ENCODE measurements at regions not wholly inside any gene's neighbourhood (a gene's known extent, or its start where the extent isn't known, plus 50 kb on each side); places are given as distances from the start of the nearest gene placed in this dataset.
"Not testable (repeated sequence)": the region's sequence is repeated elsewhere in the genome, so short reads cannot be mapped to it uniquely, and the experiment has no call there.

DNA sequence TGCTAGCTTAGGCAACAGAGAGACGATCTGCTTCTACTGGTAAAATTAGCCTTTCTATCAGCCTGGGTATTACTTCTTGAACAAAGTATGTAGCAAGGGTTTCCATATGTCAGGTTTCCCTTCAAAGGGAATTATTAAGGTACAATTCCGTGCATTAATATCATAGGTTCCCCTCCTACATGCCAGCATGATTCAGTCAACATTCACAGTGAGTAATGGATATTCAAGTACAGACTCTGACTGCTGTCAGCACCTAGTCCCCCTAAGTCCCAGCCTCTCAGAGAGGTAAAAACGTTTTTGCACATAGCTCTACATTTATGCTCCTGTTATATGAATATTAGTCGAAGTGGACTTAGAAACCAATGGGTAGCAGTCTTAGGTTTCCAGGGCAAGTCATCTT is 322.4 kb upstream of the CCNG1 start:
- H3K9ac ChIP-seq (ENCODE audit: low read length), result no peak overlapping the region
- ChIA-PET POLR2A (no interaction called here), CTCF (no interaction called here)
- ATAC-seq (ENCODE audit: low read depth), result no peak
- intact Hi-C loops (cut with micrococcal nuclease), result no loop called here
- H4K20me1 ChIP-seq (ENCODE audit: control insufficient read depth, insufficient read depth, low read length, poor library complexity, severe bottlenecking), result no peaks in the 10 kb centered on the region
- H3K27me3 Mint-ChIP-seq, result no peaks in the 10 kb centered on the region
- H3K27me3 ChIP-seq (replicated peaks in 1 of 4; ENCODE audit: control extremely low read depth in 1 of 4, control insufficient read depth in 3 of 4, insufficient read depth in 4 of 4, low read length in 3 of 4), result no peaks in the 10 kb centered on the region
- no peaks in the 10 kb centered on the region for H3K9me3 ChIP-seq (ENCODE audit: control extremely low read depth in 1 of 3, control insufficient read depth in 2 of 3, insufficient read depth in 1 of 3, low read length in 2 of 3)
- no peak overlapping the region for H3K4me3 Mint-ChIP-seq
- H3K4me2 ChIP-seq (replicated peaks; ENCODE audit: low read depth, low read length, poor library complexity, severe bottlenecking), result no peak overlapping the region
- H3K4me1 Mint-ChIP-seq, result no peaks in the 10 kb centered on the region
- H3K27ac ChIP-seq (ENCODE audit: low read length in 2 of 2), result no peak overlapping the region
- no peak for DNase-seq
- H3K9me3 Mint-ChIP-seq (ENCODE audit: insufficient read depth), result peaks cover 4% of the 10 kb centered on the region
- H3K36me3 ChIP-seq (replicated peaks in 1 of 2; ENCODE audit: control extremely low read depth in 1 of 2, control insufficient read depth in 1 of 2, extremely low read depth in 1 of 2, insufficient read depth in 2 of 2, low read length in 1 of 2), result no peaks in the 10 kb centered on the region
- WGBS (ENCODE audit: insufficient coverage), result no CpG with 5 or more reads among the region's 4 CpGs
- no peaks in the 10 kb centered on the region for H3K79me2 ChIP-seq (ENCODE audit: control insufficient read depth, insufficient read depth, low read length)
- no peak overlapping the region for H3K27ac Mint-ChIP-seq
- H3K4me3 ChIP-seq (ENCODE audit: control extremely low read depth in 1 of 5, extremely low read depth in 1 of 5, insufficient read depth in 1 of 5, low read depth in 2 of 5, low read length in 4 of 5), result no peak overlapping the region
- no peaks in the 10 kb centered on the region for H3K4me1 ChIP-seq (ENCODE audit: control insufficient read depth in 2 of 2, insufficient read depth in 2 of 2, low read length in 2 of 2)
- TF ChIP-seq, protein P1, sequence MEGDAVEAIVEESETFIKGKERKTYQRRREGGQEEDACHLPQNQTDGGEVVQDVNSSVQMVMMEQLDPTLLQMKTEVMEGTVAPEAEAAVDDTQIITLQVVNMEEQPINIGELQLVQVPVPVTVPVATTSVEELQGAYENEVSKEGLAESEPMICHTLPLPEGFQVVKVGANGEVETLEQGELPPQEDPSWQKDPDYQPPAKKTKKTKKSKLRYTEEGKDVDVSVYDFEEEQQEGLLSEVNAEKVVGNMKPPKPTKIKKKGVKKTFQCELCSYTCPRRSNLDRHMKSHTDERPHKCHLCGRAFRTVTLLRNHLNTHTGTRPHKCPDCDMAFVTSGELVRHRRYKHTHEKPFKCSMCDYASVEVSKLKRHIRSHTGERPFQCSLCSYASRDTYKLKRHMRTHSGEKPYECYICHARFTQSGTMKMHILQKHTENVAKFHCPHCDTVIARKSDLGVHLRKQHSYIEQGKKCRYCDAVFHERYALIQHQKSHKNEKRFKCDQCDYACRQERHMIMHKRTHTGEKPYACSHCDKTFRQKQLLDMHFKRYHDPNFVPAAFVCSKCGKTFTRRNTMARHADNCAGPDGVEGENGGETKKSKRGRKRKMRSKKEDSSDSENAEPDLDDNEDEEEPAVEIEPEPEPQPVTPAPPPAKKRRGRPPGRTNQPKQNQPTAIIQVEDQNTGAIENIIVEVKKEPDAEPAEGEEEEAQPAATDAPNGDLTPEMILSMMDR (IDR thresholded peaks at IDR 0.05), result no peak
- TF ChIP-seq EZH2 (IDR thresholded peaks at IDR 0.05; ENCODE audit: borderline replicate concordance, insufficient read depth, low read depth, low read length, poor library complexity, severe bottlenecking), result no peak
- H2AFZ ChIP-seq (ENCODE audit: insufficient read depth, low read depth, low read length, poor library complexity, severe bottlenecking), result no peak overlapping the region

DNA sequence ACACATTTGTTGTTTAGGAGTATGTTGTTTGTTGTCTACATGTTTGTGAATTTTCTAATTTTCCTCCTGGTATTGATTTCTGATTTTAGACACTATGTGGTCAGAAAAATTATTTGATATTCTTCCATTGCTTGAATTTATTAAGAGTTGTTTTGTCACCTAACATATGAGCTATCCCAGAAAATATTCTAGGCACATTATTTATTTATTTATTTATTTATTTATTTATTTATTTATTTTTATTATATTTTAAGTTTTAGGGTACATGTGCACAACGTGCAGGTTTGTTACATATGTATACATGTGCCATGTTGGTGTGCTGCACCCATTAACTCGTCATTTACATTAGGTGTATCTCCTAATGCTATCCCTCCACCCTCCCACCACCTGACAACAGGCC is 320.8 kb upstream of the CCNG1 start:
- H3K27me3 ChIP-seq (replicated peaks in 1 of 4; ENCODE audit: control extremely low read depth in 1 of 4, control insufficient read depth in 3 of 4, insufficient read depth in 4 of 4, low read length in 3 of 4); H3K27ac Mint-ChIP-seq; H3K4me1 Mint-ChIP-seq; H3K9me3 ChIP-seq (ENCODE audit: control extremely low read depth in 1 of 3, control insufficient read depth in 2 of 3, insufficient read depth in 1 of 3, low read length in 2 of 3); H3K9me3 Mint-ChIP-seq (ENCODE audit: insufficient read depth); ATAC-seq (ENCODE audit: low read depth); H4K20me1 ChIP-seq (ENCODE audit: control insufficient read depth, insufficient read depth, low read length, poor library complexity, severe bottlenecking); H3K27me3 Mint-ChIP-seq; H3K4me3 Mint-ChIP-seq; H3K4me1 ChIP-seq (ENCODE audit: control insufficient read depth in 2 of 2, insufficient read depth in 2 of 2, low read length in 2 of 2); H3K9ac ChIP-seq (ENCODE audit: low read length); H2AFZ ChIP-seq (ENCODE audit: insufficient read depth, low read depth, low read length, poor library complexity, severe bottlenecking); H3K4me3 ChIP-seq (ENCODE audit: control extremely low read depth in 1 of 5, extremely low read depth in 1 of 5, insufficient read depth in 1 of 5, low read depth in 2 of 5, low read length in 4 of 5); H3K79me2 ChIP-seq (ENCODE audit: control insufficient read depth, insufficient read depth, low read length); DNase-seq; H3K36me3 ChIP-seq (replicated peaks in 1 of 2; ENCODE audit: control extremely low read depth in 1 of 2, control insufficient read depth in 1 of 2, extremely low read depth in 1 of 2, insufficient read depth in 2 of 2, low read length in 1 of 2); POLR2A ChIA-PET; H3K4me2 ChIP-seq (replicated peaks; ENCODE audit: low read depth, low read length, poor library complexity, severe bottlenecking); intact Hi-C loops (cut with micrococcal nuclease); CTCF ChIA-PET; H3K27ac ChIP-seq (ENCODE audit: low read length in 2 of 2): not testable (repeated sequence)
- WGBS (ENCODE audit: insufficient coverage), result no CpG with 5 or more reads among the region's 2 CpGs

All from B cell (primary cell).